Prostate gland (tissue), 2 donors: ENCODE measurements at regions not wholly inside any gene's neighbourhood (a gene's known extent, or its start where the extent isn't known, plus 50 kb on each side); places are given as distances from the start of the nearest gene placed in this dataset.

ENCODE experiments used
- DNase-seq: peaks from one replicate; pipeline ENCODE4 v3.0.0-alpha.2; 2019; ENCODE audit warnings: low spot score
- H3K27ac ChIP-seq, 2 donors: fragments of 200-600 bp; sonication (generic); 2 replicates each; pipeline ENCODE4 v1.5.1; 2017 to 2019
- H3K27me3 ChIP-seq: fragments of 200-600 bp; sonication (generic); replicated peaks from 2 replicates; pipeline ENCODE4 v1.5.1; 2019; ENCODE audit not compliant: insufficient read depth
- H3K36me3 ChIP-seq, 2 donors: fragments of 200-600 bp; sonication (generic); 1 replicate in 1 of 2; 2 replicates in 1 of 2; pipeline versions ENCODE4 v1.5.1 to v1.8.1; 2017 to 2019
- H3K4me1 ChIP-seq: fragments of 200-600 bp; sonication (generic); replicated peaks from 2 replicates; pipeline ENCODE4 v1.5.1; 2019
- H3K4me3 ChIP-seq, 2 donors: fragments of 200-600 bp; sonication (generic); 2 replicates each; pipeline ENCODE4 v1.5.1; 2017 to 2019
- H3K9me3 ChIP-seq: fragments of 200-600 bp; sonication (generic); 2 replicates; pipeline ENCODE4 v1.5.1; 2017
- POLR2A ChIP-seq: fragments of 450-650 bp; IDR thresholded peaks from one replicate; pipeline ENCODE4 v1.6.1; 2016; ENCODE audit warnings: antibody characterized with exemption, mild to moderate bottlenecking
- POLR2AphosphoS5 ChIP-seq: sonication (generic); formaldehyde crosslinking; IDR thresholded peaks from one replicate; pipeline ENCODE4 v1.6.1; 2017; ENCODE audit warnings: antibody characterized with exemption
- WGBS: methylation state at CpG from one replicate; pipeline ENCODE4 v1.1.5; 2018; 5-methylcytosine and 5-hydroxymethylcytosine counted together
- intact Hi-C: fragments of 100-400 bp; cut with DNase I; formaldehyde crosslinking; loops from one replicate; pipeline ENCODE4 v1.14.2; 2022
- TF ChIP-seq, protein P1 (sequence below), 4 experiments: fragments of 200-600 bp in 2 of 4; fragments of 450-650 bp in 2 of 4; sonication (generic) in 2 of 4; IDR thresholded peaks; 1 replicate in 3 of 4; 2 replicates in 1 of 4; pipeline ENCODE4 v1.5.1; 2016 to 2019; ENCODE audit warnings: antibody characterized with exemption in 4 of 4, mild to moderate bottlenecking in 2 of 4, moderate library complexity in 2 of 4

- Histone ChIP-seq H3K4me1 (no peaks in the 10 kb centered on the region), H3K27ac (no peak overlapping the region), H3K27me3 (no peaks in the 10 kb centered on the region), H3K4me3 (no peak overlapping the region), H3K36me3 (no peaks in the 10 kb centered on the region), H3K9me3 (no peaks in the 10 kb centered on the region)
- WGBS = 83% methylated on average over 2 of the region's 2 CpGs
- TF ChIP-seq POLR2AphosphoS5 (no peak), POLR2A (no peak)
- TF ChIP-seq, protein P1, sequence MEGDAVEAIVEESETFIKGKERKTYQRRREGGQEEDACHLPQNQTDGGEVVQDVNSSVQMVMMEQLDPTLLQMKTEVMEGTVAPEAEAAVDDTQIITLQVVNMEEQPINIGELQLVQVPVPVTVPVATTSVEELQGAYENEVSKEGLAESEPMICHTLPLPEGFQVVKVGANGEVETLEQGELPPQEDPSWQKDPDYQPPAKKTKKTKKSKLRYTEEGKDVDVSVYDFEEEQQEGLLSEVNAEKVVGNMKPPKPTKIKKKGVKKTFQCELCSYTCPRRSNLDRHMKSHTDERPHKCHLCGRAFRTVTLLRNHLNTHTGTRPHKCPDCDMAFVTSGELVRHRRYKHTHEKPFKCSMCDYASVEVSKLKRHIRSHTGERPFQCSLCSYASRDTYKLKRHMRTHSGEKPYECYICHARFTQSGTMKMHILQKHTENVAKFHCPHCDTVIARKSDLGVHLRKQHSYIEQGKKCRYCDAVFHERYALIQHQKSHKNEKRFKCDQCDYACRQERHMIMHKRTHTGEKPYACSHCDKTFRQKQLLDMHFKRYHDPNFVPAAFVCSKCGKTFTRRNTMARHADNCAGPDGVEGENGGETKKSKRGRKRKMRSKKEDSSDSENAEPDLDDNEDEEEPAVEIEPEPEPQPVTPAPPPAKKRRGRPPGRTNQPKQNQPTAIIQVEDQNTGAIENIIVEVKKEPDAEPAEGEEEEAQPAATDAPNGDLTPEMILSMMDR (IDR thresholded peaks at IDR 0.05) = no peak
- intact Hi-C loops = no loop called here
- no peak for DNase-seq
These were observed 373.9 kb downstream of the SFMBT2 start for GRCh38 chr10:7036951-7037350.

- no peak for DNase-seq
- no peak for TF ChIP-seq POLR2A
- TF ChIP-seq POLR2AphosphoS5 = no peak
- TF ChIP-seq, protein P1 (IDR thresholded peaks at IDR 0.05) = no peak
- no peaks in the 10 kb centered on the region for H3K4me1 ChIP-seq
- intact Hi-C loops = no loop called here
- H3K36me3 ChIP-seq = no peaks in the 10 kb centered on the region
- no peaks in the 10 kb centered on the region for H3K27me3 ChIP-seq
- WGBS = 85% methylated on average over 10 of the region's 10 CpGs
- no peak overlapping the region for H3K27ac ChIP-seq
- H3K4me3 ChIP-seq = no peak overlapping the region
- no peaks in the 10 kb centered on the region for H3K9me3 ChIP-seq
These were observed 375.6 kb downstream of the SFMBT2 start for GRCh38 chr10:7035126-7035761.

DNA sequence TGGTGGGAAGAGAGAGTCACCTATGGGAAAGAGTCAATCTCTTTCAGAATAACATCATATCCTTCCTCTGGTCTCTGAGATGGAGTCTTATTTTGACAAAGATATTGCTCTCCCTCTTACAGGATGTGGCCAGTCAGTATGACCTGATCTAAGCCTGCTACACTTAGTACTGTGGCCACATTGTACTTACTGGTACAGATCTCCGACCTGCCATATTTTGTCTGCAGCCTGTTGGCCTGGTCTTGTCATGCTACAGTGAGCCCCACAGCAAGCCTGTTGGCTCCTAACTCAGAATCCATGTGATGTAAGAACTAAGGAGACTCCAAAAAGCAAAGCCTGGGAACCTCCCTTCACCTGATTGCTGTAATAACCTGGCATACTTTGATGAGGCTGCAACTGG, 377.8 kb downstream of the SFMBT2 start:
- H3K4me3 ChIP-seq = no peak overlapping the region
- no peaks in the 10 kb centered on the region for H3K27me3 ChIP-seq
- intact Hi-C loops = no loop called here
- DNase-seq = no peak
- no peaks in the 10 kb centered on the region for H3K9me3 ChIP-seq
- H3K27ac ChIP-seq = no peak overlapping the region
- H3K4me1 ChIP-seq = no peaks in the 10 kb centered on the region
- no peak for TF ChIP-seq POLR2A
- TF ChIP-seq, protein P1 (IDR thresholded peaks at IDR 0.05) = no peak
- no peak for TF ChIP-seq POLR2AphosphoS5
- no peaks in the 10 kb centered on the region for H3K36me3 ChIP-seq
- 94% methylated on average over 1 of the region's 1 CpG for WGBS

DNA sequence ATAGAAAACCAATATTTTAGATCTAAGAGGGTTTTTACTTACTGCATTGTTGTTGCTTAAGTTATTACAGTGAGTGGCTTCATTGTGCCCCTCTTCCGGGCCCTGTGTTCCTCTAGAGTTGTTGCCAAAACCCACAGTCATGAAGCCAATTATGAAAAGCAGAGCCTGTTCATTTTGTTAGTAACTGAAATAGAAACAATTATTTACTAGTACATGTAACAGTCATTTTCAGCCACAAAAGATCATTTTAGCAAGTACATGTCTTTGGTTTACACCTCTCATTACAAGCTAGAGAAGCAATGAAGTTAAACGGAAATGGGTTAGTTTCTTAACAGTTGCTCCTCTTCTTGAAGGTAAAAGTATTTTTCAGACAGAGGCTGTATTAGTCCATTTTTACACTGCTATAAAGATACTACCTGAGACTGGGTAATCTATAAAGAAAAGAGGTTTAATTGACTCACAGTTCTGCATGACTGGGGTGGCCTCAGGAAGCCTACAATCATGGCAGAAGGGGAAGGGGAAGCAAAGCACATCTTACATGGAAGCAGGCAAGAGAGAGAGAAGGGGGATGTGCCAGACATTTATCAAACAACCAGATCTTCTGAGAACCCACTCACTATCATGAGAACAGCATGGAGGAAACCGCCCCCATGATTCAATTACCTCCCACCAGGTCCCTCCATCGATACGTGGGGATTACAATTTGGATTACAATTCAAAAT, 380.5 kb downstream of the SFMBT2 start:
- no peaks in the 10 kb centered on the region for H3K36me3 ChIP-seq
- DNase-seq = no peak
- H3K9me3 ChIP-seq = no peaks in the 10 kb centered on the region
- TF ChIP-seq, protein P1 (IDR thresholded peaks at IDR 0.05) = no peak
- TF ChIP-seq POLR2A = no peak
- no peak for TF ChIP-seq POLR2AphosphoS5
- H3K4me1 ChIP-seq = no peaks in the 10 kb centered on the region
- intact Hi-C loops = no loop called here
- H3K4me3 ChIP-seq = no peak overlapping the region
- H3K27ac ChIP-seq = no peak overlapping the region
- no peaks in the 10 kb centered on the region for H3K27me3 ChIP-seq
- WGBS = 82% methylated on average over 5 of the region's 5 CpGs

GRCh38 chr10:7029672-7030071, 381.2 kb downstream of the SFMBT2 start:
- no peaks in the 10 kb centered on the region for H3K9me3 ChIP-seq
- no peaks in the 10 kb centered on the region for H3K27me3 ChIP-seq
- no peaks in the 10 kb centered on the region for H3K4me1 ChIP-seq
- no peaks in the 10 kb centered on the region for H3K36me3 ChIP-seq
- intact Hi-C loops = no loop called here
- H3K4me3 ChIP-seq = no peak overlapping the region
- DNase-seq = no peak
- no peak for TF ChIP-seq POLR2A
- TF ChIP-seq, protein P1 (IDR thresholded peaks at IDR 0.05) = no peak
- no peak for TF ChIP-seq POLR2AphosphoS5
- H3K27ac ChIP-seq = no peak overlapping the region
- WGBS = 100% methylated on average over 1 of the region's 1 CpG
